NCI-H1105 treated with DMSO at 0.1 percent for 48 hours (cell line): ENCODE measurements at regions not wholly inside any gene's neighbourhood (a gene's known extent, or its start where the extent isn't known, plus 50 kb on each side); places are given as distances from the start of the nearest gene placed in this dataset.
A peak's percentile ranks its signal among the peaks of the same experiment; 100 is the strongest.
"Not testable (repeated sequence)": the region's sequence is repeated elsewhere in the genome, so short reads cannot be mapped to it uniquely, and the experiment has no call there.

Source experiments
- DNase-seq: peaks from one replicate; lab custom pipeline; 2025; lab: John Stamatoyannopoulos, UW

DNA sequence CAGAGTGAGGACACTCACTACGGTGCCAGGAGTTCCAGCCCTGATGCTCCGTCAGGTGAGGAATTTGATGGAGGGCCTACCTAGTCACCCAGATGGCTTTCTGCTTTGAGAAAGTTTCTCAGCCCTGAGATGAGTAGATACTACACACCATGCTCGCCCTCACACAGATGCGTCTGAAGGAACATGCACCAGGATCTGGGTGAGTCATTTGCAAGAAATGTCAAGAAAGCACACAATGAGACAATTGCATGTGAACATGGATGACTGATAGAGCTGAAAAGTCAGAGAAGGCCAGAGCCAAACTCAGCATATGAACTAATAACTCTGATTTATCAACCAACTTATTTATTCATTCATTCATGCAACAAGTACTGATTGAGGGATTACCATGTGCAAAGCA, 483.9 kb downstream of the OMA1 start:
- DNase-seq = no peak

DNA sequence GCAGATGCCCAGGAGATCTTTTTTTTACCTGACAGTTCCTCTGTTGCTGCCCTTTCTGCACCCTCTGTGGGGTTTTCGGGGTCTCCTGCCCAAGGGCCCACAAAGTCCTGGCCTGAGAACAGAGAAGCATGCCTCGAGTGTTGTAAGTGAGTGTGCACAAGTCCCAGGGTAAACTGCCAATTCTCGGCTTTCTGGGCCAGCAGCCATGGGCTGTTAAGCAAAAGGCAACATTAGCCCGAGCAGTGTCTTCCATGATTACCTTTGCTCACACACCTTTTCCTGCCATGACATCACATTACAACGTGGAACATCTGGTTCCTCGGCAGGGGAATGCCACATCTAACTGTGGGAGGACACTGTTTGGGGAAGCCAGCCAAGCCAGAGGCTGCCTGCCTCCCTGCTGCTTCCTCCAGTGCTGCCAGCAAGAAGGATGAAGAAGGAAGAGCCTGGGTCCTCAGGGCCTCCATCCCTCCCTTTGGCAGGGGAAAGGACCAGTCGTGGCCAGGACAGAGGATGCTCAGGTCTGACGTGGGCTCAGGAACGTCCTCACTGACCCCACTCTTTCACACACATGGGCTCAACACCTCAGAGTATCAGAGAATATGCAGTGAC, 485.9 kb downstream of the OMA1 start:
- no peak for DNase-seq

GRCh38 chr1:58059789-58060188, 486.7 kb downstream of the OMA1 start:
- DNase-seq = no peak

- DNase-seq = no peak
These were observed 488.2 kb downstream of the OMA1 start for GRCh38 chr1:58058323-58058722.

- no peak for DNase-seq
These were observed 488.7 kb downstream of the OMA1 start for GRCh38 chr1:58057826-58058225.

GRCh38 chr1:58051187-58051586, 495.3 kb downstream of the OMA1 start:
- DNase-seq = not testable (repeated sequence)

DNA sequence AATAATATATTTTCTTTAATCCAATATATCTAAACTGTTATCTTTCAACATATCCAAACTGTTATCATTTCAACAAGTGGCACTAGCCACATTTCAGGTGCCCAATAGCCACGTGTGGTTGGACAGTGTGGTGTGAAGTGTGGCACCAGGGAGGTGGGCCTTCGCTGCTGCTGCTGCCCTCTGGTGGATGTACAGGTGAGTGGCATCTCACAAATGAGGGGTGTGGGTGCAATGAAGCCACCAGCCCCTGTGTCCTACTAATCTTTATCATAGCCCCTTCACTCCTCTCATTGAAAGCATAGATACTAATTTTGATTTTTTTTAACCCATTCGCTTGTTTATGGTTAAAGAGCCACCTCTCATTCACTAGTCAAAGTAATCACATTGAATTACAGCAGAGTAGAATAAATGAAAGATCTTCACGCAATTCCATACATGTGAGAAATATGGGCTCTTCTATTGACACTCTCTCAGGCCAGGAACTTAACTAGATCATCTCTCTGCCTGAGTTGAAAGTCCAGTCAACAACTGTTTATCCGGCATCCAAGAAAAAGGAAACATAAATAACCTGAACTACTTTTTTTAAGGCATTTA, 499.2 kb downstream of the OMA1 start:
- no peak for DNase-seq

- no peak for DNase-seq
These were observed 501.3 kb downstream of the OMA1 start for GRCh38 chr1:58045094-58045705.

- no peak for DNase-seq
These were observed 504.9 kb downstream of the OMA1 start for GRCh38 chr1:58041621-58042020.

DNA sequence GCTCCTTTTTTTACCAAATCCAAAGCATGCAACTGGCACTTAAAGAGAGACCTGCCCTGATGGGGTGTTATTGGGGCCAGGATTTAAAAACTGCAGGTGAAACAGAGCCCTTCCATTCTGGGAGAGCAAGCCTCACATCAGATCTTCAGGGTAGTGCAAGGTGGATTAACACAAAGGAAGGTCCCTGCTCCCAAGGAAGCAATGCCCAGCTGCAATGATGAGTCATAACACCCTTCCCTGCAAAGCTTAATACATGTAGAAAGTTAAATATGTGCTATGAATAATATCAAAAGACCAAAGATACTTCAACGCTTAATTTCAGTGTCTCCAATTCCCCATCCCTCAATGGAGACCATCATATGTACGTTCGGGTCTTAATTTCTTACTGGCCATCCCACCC, 508.0 kb downstream of the OMA1 start:
- no peak for DNase-seq

DNA sequence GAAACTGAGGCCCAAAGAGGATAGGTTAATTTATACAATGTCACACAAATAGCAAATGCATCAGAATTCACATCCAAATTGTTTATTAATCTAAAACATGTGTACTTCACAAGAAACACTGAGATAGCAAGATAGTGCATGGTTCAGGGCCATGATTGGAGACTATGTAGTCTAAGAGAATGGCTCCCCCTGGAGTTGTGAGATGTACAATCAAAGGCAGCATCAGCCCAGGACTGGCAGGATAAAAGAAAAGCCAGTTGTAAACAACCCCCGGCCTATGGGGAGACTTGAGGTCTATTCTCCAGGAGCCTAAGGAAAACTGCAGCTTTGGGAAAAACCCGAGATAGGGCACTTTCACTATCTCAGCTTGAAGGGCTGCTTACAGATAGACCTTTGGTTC, 511.0 kb downstream of the OMA1 start:
- peak; percentile 13 for DNase-seq

GRCh38 chr1:58033311-58033710, 513.2 kb downstream of the OMA1 start:
- DNase-seq = no peak

DNA sequence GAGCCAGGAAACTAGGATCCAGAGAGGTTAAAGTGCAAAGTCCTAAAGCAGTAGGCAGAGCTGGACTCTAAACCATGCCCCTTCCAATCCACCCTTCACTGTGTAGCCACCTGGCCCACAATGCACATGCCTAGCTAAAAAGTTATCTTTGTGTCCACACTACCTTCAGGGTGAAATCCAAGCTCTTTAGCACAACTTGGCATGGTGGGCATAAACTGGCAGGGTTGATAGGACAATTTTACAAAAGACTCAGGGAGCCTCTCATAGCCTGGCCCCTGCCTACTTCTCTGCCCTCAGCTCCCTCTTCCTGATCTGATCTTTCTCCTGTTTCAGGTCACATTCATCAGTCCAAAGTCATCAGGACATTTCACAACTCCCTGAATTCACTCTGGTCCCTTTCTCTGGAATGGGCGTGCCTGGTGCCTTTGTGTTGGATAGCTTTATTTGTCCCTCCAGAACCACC, 513.9 kb downstream of the OMA1 start:
- DNase-seq = no peak

- no peak for DNase-seq
These were observed 515.1 kb downstream of the OMA1 start for GRCh38 chr1:58031416-58031815.

DNA sequence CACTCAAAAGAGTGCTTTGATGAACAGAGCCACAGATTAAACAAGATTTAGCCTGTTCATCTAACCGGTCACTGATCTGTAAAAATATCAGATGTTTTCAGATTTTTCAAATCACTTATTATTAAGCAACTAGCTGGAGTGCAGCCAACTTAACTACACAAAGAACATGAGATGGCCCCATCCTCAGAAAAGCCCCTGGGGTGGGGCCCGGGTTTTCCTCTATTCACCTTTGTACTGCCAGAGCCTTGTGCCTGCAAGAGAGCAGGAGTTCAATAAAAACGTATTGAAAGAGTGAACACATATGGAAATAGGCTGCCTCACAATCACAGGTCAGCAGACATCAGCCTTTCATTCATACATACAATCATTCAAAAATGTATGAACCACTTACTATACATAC, 516.1 kb downstream of the OMA1 start:
- no peak for DNase-seq

GRCh38 chr1:58017641-58018040, 528.9 kb downstream of the OMA1 start:
- no peak for DNase-seq

GRCh38 chr1:58013237-58013636, 533.3 kb downstream of the OMA1 start:
- no peak for DNase-seq

DNA sequence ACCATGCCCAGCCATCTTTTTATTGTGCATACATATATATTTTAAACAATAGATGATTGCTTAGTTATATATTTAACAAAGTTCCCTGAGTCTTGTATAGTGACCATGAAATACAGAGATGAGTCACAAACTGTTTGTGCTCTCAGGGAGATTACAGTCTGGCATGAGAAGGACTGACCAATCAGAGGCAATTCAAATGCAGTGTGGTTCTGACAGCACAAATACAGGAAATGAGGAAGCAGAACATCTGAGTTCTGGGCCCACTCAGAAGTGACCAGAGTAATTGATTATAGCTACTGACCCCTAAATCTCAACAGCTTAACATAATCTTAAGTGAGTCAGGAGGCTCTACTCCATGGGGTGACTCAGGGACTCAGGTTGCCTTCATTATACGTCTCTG, 534.5 kb downstream of the OMA1 start:
- no peak for DNase-seq

GRCh38 chr1:58006421-58007046, 540.0 kb downstream of the OMA1 start:
- no peak for DNase-seq

- DNase-seq = no peak
These were observed 541.3 kb downstream of the OMA1 start for GRCh38 chr1:58005212-58005611.

GRCh38 chr1:58003988-58004387, 542.5 kb downstream of the OMA1 start:
- DNase-seq = no peak

- no peak for DNase-seq
These were observed 543.5 kb downstream of the OMA1 start for GRCh38 chr1:58003059-58003458.

GRCh38 chr1:58000821-58001220, 545.7 kb downstream of the OMA1 start:
- DNase-seq = no peak
